D341Med (cell line): ENCODE measurements at regions not wholly inside any gene's neighbourhood (a gene's known extent, or its start where the extent isn't known, plus 50 kb on each side); places are given as distances from the start of the nearest gene placed in this dataset.

Experiments
- DNase-seq: peaks from one replicate; pipeline ENCODE4 v3.0.0; 2012; ENCODE audit warnings: low spot score

DNA sequence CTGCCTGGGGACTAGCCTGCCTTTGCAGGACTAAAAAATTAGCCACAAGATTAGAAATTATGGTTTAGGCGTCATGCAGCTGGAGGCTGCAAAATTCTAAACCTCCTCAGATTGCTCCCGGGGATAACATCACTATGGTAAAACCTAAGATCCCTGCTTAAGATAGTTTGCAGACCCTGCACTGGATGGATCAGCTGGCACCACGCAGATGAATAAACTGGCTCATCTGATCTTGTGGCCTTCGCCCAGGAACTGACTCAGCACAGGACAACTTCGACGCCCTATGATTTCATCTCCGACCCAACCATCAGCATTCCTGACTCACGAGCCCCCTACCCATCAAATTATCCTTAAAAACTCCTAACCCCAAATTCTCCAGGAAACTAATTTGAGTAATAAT is 482.4 kb downstream of the SPRY1 start:
- no peak for DNase-seq

DNA sequence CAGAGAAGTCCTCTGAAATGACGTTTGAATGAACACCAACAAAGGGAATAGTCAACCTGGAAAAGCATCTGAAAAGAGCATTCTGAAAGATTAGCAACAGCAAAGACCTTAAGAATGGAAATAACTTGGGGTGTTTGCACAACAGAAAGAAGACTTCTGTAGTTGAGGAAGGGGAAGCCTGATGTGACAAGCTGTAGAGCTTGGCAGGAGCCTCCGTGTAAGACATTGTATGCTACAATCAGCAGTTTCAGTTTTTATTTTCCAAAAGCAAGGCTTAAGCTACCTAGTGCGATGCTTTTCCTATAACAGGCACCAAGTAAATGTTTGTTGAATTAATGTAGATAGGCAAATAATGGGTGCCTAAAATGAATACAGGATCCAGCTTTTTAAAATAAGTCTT is 484.0 kb downstream of the SPRY1 start:
- no peak for DNase-seq

DNA sequence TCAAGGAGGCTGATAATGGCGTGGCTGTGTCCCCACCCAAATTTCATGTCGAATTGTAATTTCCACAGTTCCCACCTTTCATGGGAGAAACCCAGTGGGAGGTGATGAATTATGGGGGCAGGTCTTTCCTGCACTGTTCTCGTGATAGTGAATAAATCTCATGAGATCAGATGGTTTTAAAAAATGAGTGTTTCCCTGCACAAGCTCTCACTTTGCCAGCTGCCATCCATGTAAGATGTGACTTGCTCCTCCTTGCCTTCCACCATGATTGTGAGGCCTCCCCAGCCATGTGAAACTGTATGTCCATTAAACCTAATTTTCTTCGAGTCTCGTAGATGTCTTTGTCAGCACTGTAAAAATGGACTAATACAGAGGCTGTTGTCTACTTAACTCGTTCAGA is 488.3 kb downstream of the SPRY1 start:
- no peak for DNase-seq

GRCh38 chr4:123889507-123889906 is 492.9 kb downstream of the SPRY1 start:
- no peak for DNase-seq

DNA sequence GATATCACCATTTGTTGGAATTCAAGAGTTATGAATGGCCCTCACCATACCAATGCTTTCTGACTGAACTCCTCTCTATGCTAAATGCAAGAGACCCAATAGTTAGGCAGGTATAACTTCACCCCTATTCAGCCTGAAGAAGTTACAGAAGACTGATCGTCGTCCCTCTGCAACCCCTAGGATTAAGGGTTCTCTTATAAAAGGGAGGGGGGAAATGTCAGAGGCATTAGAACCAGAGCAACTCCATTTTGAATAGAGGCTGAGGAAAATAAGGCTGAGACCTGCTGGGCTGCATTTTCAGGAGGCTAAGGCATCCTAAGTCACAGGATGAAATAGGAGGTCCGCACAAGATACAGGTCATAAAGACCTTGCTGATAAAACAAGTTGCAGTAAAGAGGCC is 494.3 kb downstream of the SPRY1 start:
- no peak for DNase-seq

- no peak for DNase-seq
These were observed 495.3 kb downstream of the SPRY1 start for GRCh38 chr4:123891881-123892280.

DNA sequence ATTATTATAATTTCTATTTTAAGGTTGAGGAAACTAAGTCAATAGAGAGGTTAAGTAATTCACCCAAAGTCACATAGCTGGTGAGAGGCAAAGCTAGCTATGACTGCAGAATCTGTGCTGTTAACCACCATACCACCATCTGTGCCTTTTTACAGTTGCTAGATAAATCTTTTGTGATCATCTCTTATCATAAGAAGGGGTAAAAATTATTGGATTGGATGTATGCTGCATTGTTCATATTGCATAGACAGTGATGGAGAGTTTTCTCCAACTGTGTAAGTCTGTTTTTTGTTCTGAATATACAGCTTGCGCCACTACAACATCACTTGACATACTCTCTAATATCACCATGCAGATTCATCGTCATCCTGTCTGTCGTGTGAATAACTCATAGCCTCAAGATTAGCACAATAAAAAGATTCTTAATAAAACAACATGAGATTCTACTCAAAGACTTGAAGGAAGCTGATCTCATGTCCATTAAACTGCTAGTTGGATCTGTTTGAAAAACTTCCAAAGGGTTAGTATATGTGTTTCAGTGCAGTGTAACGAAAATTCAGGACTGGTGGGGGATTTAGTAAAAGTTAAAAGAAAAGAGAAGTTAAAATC is 495.9 kb downstream of the SPRY1 start:
- no peak for DNase-seq

- peak; percentile 43 for DNase-seq
These were observed 496.7 kb downstream of the SPRY1 start for GRCh38 chr4:123893011-123893981.

DNA sequence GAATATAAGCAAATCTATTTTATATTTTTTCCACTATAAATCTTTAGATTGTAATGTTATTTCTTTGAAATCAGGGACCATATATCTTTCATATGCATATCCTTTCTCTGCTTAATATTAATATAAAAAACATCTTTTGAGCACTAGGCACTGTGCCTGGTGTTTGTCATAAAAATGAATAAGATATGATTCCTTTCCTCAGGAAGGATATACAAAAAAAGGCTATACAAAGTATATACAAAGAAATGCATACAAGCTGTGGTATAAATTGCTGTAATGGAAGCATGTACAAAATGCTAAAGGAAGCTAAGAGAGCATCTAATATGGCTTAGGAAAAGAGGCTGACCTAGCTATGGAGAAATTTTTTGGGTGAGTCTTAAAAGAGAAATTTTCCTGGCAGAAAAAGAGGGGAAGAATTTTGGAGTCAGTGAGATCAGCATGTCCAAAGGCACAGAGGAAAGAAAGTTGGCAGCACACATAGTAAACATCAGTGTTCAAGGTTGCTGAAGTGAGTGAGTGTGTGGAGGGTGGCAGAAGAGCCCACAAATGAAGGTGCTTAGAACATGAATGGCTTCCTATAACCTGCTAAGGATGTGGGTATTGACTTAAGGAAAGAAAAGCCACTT is 500.0 kb downstream of the SPRY1 start:
- DNase-seq, result no peak

DNA sequence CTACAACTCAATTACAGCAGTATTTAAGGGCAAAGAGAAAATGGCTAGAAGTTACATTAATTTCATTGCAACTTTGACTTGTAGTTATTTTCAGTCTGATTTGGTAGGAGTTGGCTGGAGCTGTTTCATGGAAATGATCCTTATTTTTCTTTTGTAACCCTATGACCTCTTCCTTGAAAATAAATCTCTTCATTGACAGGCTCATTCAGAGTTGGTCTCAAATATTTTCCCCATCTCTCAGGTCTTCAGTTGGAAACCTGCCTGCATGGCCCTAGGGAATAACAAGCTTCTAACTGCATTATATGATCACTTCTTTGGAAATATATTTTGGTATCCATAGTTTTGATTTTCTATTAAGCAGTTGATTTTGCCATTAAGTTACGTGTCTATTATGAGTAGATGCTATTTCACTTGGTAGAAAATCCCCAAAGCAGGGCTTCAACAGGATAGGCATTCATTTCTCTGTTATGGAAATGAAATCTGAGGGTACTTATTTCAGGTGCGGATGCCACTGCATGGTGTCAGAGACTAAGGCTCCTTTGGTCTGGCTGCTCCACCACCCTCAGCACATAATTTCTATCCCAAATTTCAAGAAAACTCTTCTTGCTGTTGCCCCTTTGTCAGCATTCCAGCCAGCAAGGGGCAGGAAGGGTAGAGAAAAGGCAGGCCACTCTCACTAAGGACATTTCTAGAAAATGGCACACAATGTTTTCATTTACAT is 502.5 kb downstream of the SPRY1 start:
- DNase-seq, result no peak

- DNase-seq, result no peak
These were observed 508.3 kb downstream of the SPRY1 start for GRCh38 chr4:123904882-123905281.

DNA sequence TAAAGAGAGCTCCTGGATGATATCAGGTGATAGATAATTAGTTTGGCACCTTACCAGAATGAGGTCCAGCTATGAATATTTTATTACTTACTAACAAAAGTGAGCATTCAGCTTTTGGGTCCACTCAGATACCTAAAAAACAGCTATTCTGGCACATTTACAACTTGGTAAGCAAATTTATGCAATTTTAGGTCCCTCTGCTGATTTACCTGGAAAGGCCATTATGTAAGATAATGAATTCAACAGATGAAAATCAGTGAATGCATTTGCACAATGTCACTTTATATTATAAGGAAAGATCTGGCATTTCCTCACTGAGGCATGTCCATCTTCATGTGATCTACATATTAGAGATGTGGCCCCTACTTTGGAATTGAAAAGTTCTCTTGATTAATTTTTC is 517.0 kb downstream of the SPRY1 start:
- no peak for DNase-seq

- no peak for DNase-seq
These were observed 520.2 kb downstream of the SPRY1 start for GRCh38 chr4:123916821-123917220.

DNA sequence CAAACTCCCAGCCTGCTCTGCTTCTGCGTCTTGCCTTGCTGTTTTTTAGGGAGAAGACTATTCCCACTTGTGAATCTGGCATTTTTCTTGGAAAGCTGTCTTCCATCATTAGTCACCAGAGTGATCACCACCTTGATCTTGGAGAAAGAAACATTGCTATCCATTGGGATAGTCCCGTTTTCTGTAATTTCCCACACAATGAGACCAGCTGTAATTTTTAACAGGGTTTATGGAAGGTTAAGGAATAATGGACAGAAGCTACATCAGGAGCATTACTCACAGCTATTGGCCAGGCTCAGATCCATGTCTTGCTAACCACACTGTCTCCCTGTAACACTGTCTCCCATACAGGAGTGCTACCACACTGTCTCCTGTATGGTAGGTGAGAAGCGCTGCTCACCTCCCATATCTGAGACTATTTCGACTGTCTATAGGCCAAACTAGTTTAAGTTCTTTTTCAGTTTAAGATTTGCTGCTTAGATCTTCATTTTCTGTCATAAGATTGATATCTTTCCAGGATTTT is 523.0 kb downstream of the SPRY1 start:
- DNase-seq, result no peak

- peak; percentile 42 for DNase-seq
These were observed 524.7 kb downstream of the SPRY1 start for GRCh38 chr4:123921339-123921738.

- DNase-seq, result no peak
These were observed 526.3 kb downstream of the SPRY1 start for GRCh38 chr4:123922847-123923246.

GRCh38 chr4:123924536-123924935 is 527.9 kb downstream of the SPRY1 start:
- no peak for DNase-seq

- no peak for DNase-seq
These were observed 533.0 kb downstream of the SPRY1 start for GRCh38 chr4:123929565-123929964.

DNA sequence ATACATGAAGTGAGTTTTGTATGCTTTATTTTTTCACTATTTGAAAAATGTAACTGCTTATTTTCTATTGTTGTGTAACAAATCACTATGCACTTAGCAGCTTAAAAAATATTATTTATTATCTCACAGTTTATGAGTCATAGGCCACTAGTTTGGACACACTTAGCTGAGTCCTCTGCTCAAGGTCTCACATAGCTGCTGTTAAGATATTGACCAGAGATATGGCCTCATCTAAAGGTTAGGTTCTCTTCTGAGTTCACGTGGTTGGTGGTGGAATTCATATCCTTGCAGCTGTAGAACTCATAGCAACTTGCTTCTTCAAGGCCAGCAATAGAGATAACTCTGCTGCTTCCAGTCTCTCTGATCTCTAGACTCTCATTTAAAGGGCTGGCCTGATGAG is 534.4 kb downstream of the SPRY1 start:
- no peak for DNase-seq

- no peak for DNase-seq
These were observed 537.5 kb downstream of the SPRY1 start for GRCh38 chr4:123934096-123934495.

DNA sequence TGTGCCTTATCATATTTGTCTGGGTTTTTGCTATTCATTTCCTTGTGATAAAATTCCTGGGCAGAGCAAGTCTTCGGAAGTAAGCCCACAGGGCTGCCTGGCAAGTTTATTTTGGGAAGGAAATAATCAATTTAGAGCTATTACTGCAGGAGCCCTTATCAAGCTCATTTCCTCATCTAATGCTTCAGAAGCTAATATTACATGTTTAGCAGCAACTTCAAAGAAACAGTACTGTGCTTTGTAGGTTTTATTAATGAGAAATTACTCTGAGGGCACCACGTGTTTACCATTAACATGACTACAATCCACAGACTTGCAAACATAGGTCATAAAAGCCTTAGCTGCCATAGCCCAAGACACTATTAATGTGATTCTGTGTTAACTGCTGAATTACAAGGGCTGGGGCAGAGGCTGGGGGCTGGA is 540.0 kb downstream of the SPRY1 start:
- DNase-seq, result no peak

- DNase-seq, result no peak
These were observed 541.0 kb downstream of the SPRY1 start for GRCh38 chr4:123937581-123937980.
